Cardiac muscle cell (in vitro differentiated cells and primary cell): ENCODE measurements at regions not wholly inside any gene's neighbourhood (a gene's known extent, or its start where the extent isn't known, plus 50 kb on each side); places are given as distances from the start of the nearest gene placed in this dataset.

ENCODE experiments used
- DNase-seq, 2 donors: peaks; one replicate each; pipeline versions ENCODE4 v3.0.0 to v3.0.0-alpha.2; 2010 to 2017; ENCODE audit warnings: low read depth in 1 of 2, low spot score in 1 of 2
- H3K27ac ChIP-seq: fragments of 200-600 bp; sonication (generic); 2 replicates; pipeline ENCODE4 v1.5.1; 2016
- H3K27me3 ChIP-seq: fragments of 200-600 bp; sonication (generic); 2 replicates; pipeline ENCODE4 v1.6.0; 2016; ENCODE audit warnings: control low read depth
- H3K36me3 ChIP-seq: fragments of 200-600 bp; sonication (generic); 2 replicates; pipeline ENCODE4 v1.5.1; 2016; ENCODE audit warnings: control low read depth
- H3K4me1 ChIP-seq: fragments of 200-600 bp; sonication (generic); 2 replicates; pipeline ENCODE4 v1.8.1; 2017; ENCODE audit warnings: low read depth, mild to moderate bottlenecking, mixed run types
- H3K4me3 ChIP-seq: fragments of 200-600 bp; sonication (generic); 2 replicates; pipeline ENCODE4 v1.5.1; 2016; ENCODE audit warnings: mild to moderate bottlenecking
- H3K9me3 ChIP-seq: fragments of 200-600 bp; sonication (generic); 2 replicates; pipeline ENCODE4 v1.5.1; 2017; ENCODE audit warnings: low read depth, mild to moderate bottlenecking, control low read depth
- TF ChIP-seq, protein P1 (sequence below): IDR thresholded peaks from 2 replicates; pipeline ENCODE4 v1.5.1; 2012; ENCODE audit warnings: low read depth, mild to moderate bottlenecking, low read length

DNA sequence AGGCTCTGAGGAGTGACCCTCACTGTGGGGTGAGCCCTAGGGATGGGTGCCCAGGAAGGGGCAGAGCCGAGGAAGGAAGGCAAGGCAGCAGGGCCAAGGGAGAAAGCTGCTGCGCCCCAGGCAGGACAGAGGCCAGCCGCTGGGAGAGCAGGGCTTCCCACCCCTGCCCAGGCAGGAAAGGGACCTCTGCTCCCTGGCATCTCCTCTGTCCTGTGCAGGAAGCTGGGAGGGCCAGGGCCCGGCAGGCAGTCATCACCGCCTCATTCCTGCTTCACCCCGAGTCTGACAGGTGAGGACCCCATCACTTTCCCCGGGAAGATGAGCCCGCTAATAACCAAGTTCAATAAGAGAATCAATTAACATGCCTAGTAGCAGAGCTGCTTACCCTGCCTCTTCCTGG is 81.3 kb downstream of the EDN3 start:
- Histone ChIP-seq H3K36me3 (no peaks in the 10 kb centered on the region), H3K9me3 (no peaks in the 10 kb centered on the region), H3K4me1 (no peaks in the 10 kb centered on the region), H3K27ac (no peak overlapping the region), H3K27me3 (peaks cover 39% of the 10 kb centered on the region), H3K4me3 (no peak overlapping the region)
- DNase-seq, result no peak
- TF ChIP-seq, protein P1, sequence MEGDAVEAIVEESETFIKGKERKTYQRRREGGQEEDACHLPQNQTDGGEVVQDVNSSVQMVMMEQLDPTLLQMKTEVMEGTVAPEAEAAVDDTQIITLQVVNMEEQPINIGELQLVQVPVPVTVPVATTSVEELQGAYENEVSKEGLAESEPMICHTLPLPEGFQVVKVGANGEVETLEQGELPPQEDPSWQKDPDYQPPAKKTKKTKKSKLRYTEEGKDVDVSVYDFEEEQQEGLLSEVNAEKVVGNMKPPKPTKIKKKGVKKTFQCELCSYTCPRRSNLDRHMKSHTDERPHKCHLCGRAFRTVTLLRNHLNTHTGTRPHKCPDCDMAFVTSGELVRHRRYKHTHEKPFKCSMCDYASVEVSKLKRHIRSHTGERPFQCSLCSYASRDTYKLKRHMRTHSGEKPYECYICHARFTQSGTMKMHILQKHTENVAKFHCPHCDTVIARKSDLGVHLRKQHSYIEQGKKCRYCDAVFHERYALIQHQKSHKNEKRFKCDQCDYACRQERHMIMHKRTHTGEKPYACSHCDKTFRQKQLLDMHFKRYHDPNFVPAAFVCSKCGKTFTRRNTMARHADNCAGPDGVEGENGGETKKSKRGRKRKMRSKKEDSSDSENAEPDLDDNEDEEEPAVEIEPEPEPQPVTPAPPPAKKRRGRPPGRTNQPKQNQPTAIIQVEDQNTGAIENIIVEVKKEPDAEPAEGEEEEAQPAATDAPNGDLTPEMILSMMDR, result no peak

- no peaks in the 10 kb centered on the region for H3K9me3 ChIP-seq
- no peak overlapping the region for H3K27ac ChIP-seq
- no peak overlapping the region for H3K4me3 ChIP-seq
- no peak for DNase-seq
- H3K36me3 ChIP-seq, result no peaks in the 10 kb centered on the region
- H3K4me1 ChIP-seq, result no peaks in the 10 kb centered on the region
- H3K27me3 ChIP-seq, result peaks cover 39% of the 10 kb centered on the region
- TF ChIP-seq, protein P1, result no peak
Observed at GRCh38 chr20:59382157-59382725, 81.8 kb downstream of the EDN3 start.

GRCh38 chr20:59382907-59383306 is 82.5 kb downstream of the EDN3 start:
- no peak for DNase-seq
- H3K4me1 ChIP-seq, result no peaks in the 10 kb centered on the region

GRCh38 chr20:59385038-59385437 is 84.6 kb downstream of the EDN3 start:
- no peaks in the 10 kb centered on the region for H3K4me1 ChIP-seq
- DNase-seq, result no peak
- peaks cover 23% of the 10 kb centered on the region for H3K27me3 ChIP-seq
- no peak overlapping the region for H3K27ac ChIP-seq
- TF ChIP-seq, protein P1, result no peak
- H3K9me3 ChIP-seq, result no peaks in the 10 kb centered on the region
- H3K4me3 ChIP-seq, result no peak overlapping the region
- H3K36me3 ChIP-seq, result no peaks in the 10 kb centered on the region

More at GRCh38 chr20:59382907-59383306, 82.5 kb downstream of the EDN3 start:
- Histone ChIP-seq H3K9me3 (no peaks in the 10 kb centered on the region), H3K36me3 (no peaks in the 10 kb centered on the region), H3K27me3 (peaks cover 37% of the 10 kb centered on the region), H3K4me3 (no peak overlapping the region), H3K27ac (no peak overlapping the region)
- TF ChIP-seq, protein P1, result no peak

DNA sequence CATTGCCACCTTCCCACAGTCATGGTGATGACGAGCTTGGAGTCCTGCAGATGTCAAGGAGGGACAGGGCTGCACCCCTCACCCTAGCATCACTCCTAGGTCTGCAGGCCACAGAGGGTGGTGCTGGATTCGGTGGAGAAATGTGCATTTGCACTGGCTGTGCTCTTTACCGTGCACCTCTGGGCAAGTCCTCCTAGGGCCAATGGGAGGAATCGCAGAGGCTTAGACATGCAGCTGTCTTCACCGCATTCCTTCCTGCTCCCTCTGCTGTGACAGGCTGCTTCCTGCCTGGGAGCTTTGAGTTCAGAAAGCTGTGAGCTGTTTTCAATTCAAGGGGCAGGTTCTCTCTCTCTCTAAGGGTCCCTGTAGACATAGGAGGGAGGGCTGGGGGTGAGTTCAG is 85.1 kb downstream of the EDN3 start:
- no peak overlapping the region for H3K4me3 ChIP-seq
- TF ChIP-seq, protein P1, result no peak
- H3K36me3 ChIP-seq, result no peaks in the 10 kb centered on the region
- DNase-seq, result peak in 1 of 2 donors; percentile 3
- no peak overlapping the region for H3K27ac ChIP-seq
- H3K4me1 ChIP-seq, result no peaks in the 10 kb centered on the region
- peaks cover 18% of the 10 kb centered on the region for H3K27me3 ChIP-seq
- no peaks in the 10 kb centered on the region for H3K9me3 ChIP-seq
